H9 (cell line): ENCODE measurements at regions not wholly inside any gene's neighbourhood (a gene's known extent, or its start where the extent isn't known, plus 50 kb on each side); places are given as distances from the start of the nearest gene placed in this dataset.

Source experiments
- DNase-seq: peaks from one replicate; pipeline ENCODE4 v3.0.0-alpha.2; 2017
- H2AFZ ChIP-seq: one replicate; pipeline ENCODE4 v1.6.1; 2013; ENCODE audit warnings: mild to moderate bottlenecking, low read length, control low read depth, moderate library complexity
- H2AK5ac ChIP-seq: 2 replicates; pipeline ENCODE4 v1.6.1; 2013; ENCODE audit warnings: low read length, control low read depth, mixed read lengths; ENCODE audit not compliant: insufficient read length
- H2BK120ac ChIP-seq: one replicate; pipeline ENCODE4 v1.6.1; 2013; ENCODE audit warnings: low read depth, mild to moderate bottlenecking, low read length, control low read depth, inconsistent platforms; ENCODE audit not compliant: poor library complexity, severe bottlenecking
- H2BK12ac ChIP-seq: 2 replicates; pipeline ENCODE4 v1.6.1; 2013; ENCODE audit warnings: low read length, control low read depth, mixed read lengths, low read depth; ENCODE audit not compliant: insufficient read length
- H2BK15ac ChIP-seq: 2 replicates; pipeline ENCODE4 v1.6.1; 2013; ENCODE audit warnings: low read depth, low read length, control low read depth
- H2BK20ac ChIP-seq: one replicate; pipeline ENCODE4 v1.6.1; 2013; ENCODE audit warnings: low read depth, mild to moderate bottlenecking, low read length, control low read depth, inconsistent platforms; ENCODE audit not compliant: poor library complexity, severe bottlenecking
- H2BK5ac ChIP-seq: 2 replicates; pipeline ENCODE4 v1.6.1; 2013; ENCODE audit warnings: low read length, control low read depth, mixed read lengths; ENCODE audit not compliant: insufficient read length
- H3K14ac ChIP-seq: 2 replicates; pipeline ENCODE4 v1.6.1; 2013; ENCODE audit warnings: low read length, control low read depth; ENCODE audit not compliant: insufficient read depth
- H3K18ac ChIP-seq: 2 replicates; pipeline ENCODE4 v1.6.1; 2013; ENCODE audit warnings: low read depth, mild to moderate bottlenecking, mixed read lengths, low read length, control low read depth; ENCODE audit not compliant: insufficient read length
- H3K23ac ChIP-seq: 2 replicates; pipeline ENCODE4 v1.6.1; 2013; ENCODE audit warnings: low read length, control low read depth, mixed read lengths, low read depth; ENCODE audit not compliant: insufficient read length
- H3K23me2 ChIP-seq: 2 replicates; pipeline ENCODE4 v1.6.1; 2013; ENCODE audit warnings: low read depth, mild to moderate bottlenecking, mixed read lengths, low read length, control low read depth; ENCODE audit not compliant: insufficient read length, poor library complexity, severe bottlenecking
- H3K27ac ChIP-seq: 2 replicates; pipeline ENCODE4 v1.5.1; 2013; ENCODE audit warnings: low read length, control low read depth, mixed read lengths, low read depth; ENCODE audit not compliant: insufficient read length
- H3K27me3 ChIP-seq: 2 replicates; pipeline ENCODE4 v1.6.1; 2013; ENCODE audit warnings: low read length, control low read depth, inconsistent platforms; ENCODE audit not compliant: insufficient read depth
- H3K4ac ChIP-seq: 2 replicates; pipeline ENCODE4 v1.6.1; 2013; ENCODE audit warnings: low read depth, mild to moderate bottlenecking, control low read depth, inconsistent platforms, low read length, moderate library complexity
- H3K4me1 ChIP-seq: 2 replicates; pipeline ENCODE4 v1.6.1; 2013; ENCODE audit warnings: low read length, control low read depth, inconsistent platforms; ENCODE audit not compliant: insufficient read depth
- H3K4me2 ChIP-seq: 2 replicates; pipeline ENCODE4 v1.6.1; 2013; ENCODE audit warnings: low read length, control low read depth, mixed read lengths; ENCODE audit not compliant: insufficient read length, insufficient read depth
- H3K56ac ChIP-seq: 2 replicates; pipeline ENCODE4 v1.6.1; 2013; ENCODE audit warnings: low read depth, mild to moderate bottlenecking, mixed read lengths, low read length, control low read depth; ENCODE audit not compliant: insufficient read length
- H3K79me1 ChIP-seq: 2 replicates; pipeline ENCODE4 v1.6.1; 2013; ENCODE audit warnings: low read depth, mild to moderate bottlenecking, moderate library complexity, low read length, control low read depth, inconsistent platforms; ENCODE audit not compliant: insufficient read depth, poor library complexity, severe bottlenecking
- H3K79me2 ChIP-seq: 2 replicates; pipeline ENCODE4 v1.6.1; 2013; ENCODE audit warnings: low read length, control low read depth, inconsistent platforms; ENCODE audit not compliant: insufficient read depth
- H3K9ac ChIP-seq: 2 replicates; pipeline ENCODE4 v1.6.1; 2013; ENCODE audit warnings: low read length, control low read depth, mixed read lengths; ENCODE audit not compliant: insufficient read length; ENCODE audit errors: extremely low read depth
- H3K9me3 ChIP-seq: one replicate; pipeline ENCODE4 v1.6.1; 2013; ENCODE audit warnings: low read depth, low read length, inconsistent platforms; ENCODE audit not compliant: control insufficient read depth
- H3T11ph ChIP-seq: one replicate; pipeline ENCODE4 v1.6.1; 2013; ENCODE audit warnings: mild to moderate bottlenecking, low read length, control low read depth, inconsistent platforms
- H4K20me1 ChIP-seq: one replicate; pipeline ENCODE4 v1.6.1; 2013; ENCODE audit not compliant: control insufficient read depth, insufficient read length, insufficient read depth
- H4K5ac ChIP-seq: 2 replicates; pipeline ENCODE4 v1.6.1; 2013; ENCODE audit warnings: low read depth, mild to moderate bottlenecking, mixed read lengths, low read length, control low read depth; ENCODE audit not compliant: insufficient read length
- H4K8ac ChIP-seq: replicated peaks from 2 replicates; pipeline ENCODE4 v1.6.1; 2013; ENCODE audit warnings: low read length, control low read depth, mixed read lengths, low read depth; ENCODE audit not compliant: insufficient read length
- H4K91ac ChIP-seq: 2 replicates; pipeline ENCODE4 v1.6.1; 2013; ENCODE audit warnings: low read depth, mild to moderate bottlenecking, moderate library complexity, mixed read lengths, low read length, control low read depth; ENCODE audit not compliant: insufficient read length
- H3K27ac Mint-ChIP-seq, 3 experiments: 2 replicates in 2 of 3; 3 replicates in 1 of 3; pipeline ENCODE4 v1.8.0; 2020 to 2021; ENCODE audit warnings: mixed read lengths in 3 of 3, mild to moderate bottlenecking in 1 of 3, moderate library complexity in 1 of 3
- H3K27me3 Mint-ChIP-seq: 2 replicates; pipeline ENCODE4 v1.8.0; 2021; ENCODE audit warnings: low read depth, mild to moderate bottlenecking, moderate library complexity, mixed read lengths
- H3K36me3 Mint-ChIP-seq, 3 experiments: 2 replicates in 2 of 3; 3 replicates in 1 of 3; pipeline ENCODE4 v1.8.0; 2020 to 2021; ENCODE audit warnings: low read depth in 3 of 3, mixed read lengths in 3 of 3; ENCODE audit not compliant: insufficient read depth in 1 of 3
- H3K4me1 Mint-ChIP-seq, 2 experiments: 2 replicates each; pipeline ENCODE4 v1.8.0; 2020; ENCODE audit warnings: mixed read lengths in 2 of 2
- H3K4me3 Mint-ChIP-seq, 2 experiments: 2 replicates in 1 of 2; 3 replicates in 1 of 2; pipeline ENCODE4 v1.8.0; 2020 to 2021; ENCODE audit warnings: mild to moderate bottlenecking in 2 of 2, mixed read lengths in 2 of 2, moderate library complexity in 1 of 2
- H3K9me3 Mint-ChIP-seq, 2 experiments: 2 replicates in 1 of 2; 3 replicates in 1 of 2; pipeline ENCODE4 v1.8.0; 2020; ENCODE audit warnings: mild to moderate bottlenecking in 2 of 2, mixed read lengths in 2 of 2, moderate library complexity in 1 of 2
- WGBS: extraction: QIAGEN DNeasy Blood & Tissue Kit; methylation state at CpG from one replicate; pipeline ENCODE4 v1.1.7; 2013; ENCODE audit warnings: missing lambda C conversion rate, low lambda C conversion rate, mixed read lengths; ENCODE audit not compliant: insufficient read length; ENCODE audit errors: extremely low coverage; 5-methylcytosine and 5-hydroxymethylcytosine counted together
- TF ChIP-seq, protein P1 (sequence below): fragments of 200-600 bp; sonication (generic); conservative IDR thresholded peaks from 3 replicates; pipeline ENCODE4 v1.8.0; 2021; ENCODE audit warnings: antibody characterized with exemption, mild to moderate bottlenecking

GRCh38 chr2:195552581-195552980, 104.4 kb upstream of the SLC39A10 start:
- no peak overlapping the region for H2BK120ac ChIP-seq
- no peaks in the 10 kb centered on the region for H3K4me1 ChIP-seq
- H3K79me2 ChIP-seq, result no peaks in the 10 kb centered on the region
- no peaks in the 10 kb centered on the region for H3K27me3 ChIP-seq
- H4K20me1 ChIP-seq, result no peaks in the 10 kb centered on the region
- no peak overlapping the region for H2BK15ac ChIP-seq
- no CpG with 5 or more reads among the region's 1 CpG for WGBS
- no peaks in the 10 kb centered on the region for H3K9me3 ChIP-seq
- H3K23ac ChIP-seq, result no peak overlapping the region
- H4K5ac ChIP-seq, result no peak overlapping the region
- no peak overlapping the region for H3K27ac Mint-ChIP-seq
- no peaks in the 10 kb centered on the region for H3K79me1 ChIP-seq
- no peak overlapping the region for H2BK20ac ChIP-seq
- H3K4me3 Mint-ChIP-seq, result no peak overlapping the region
- H2BK5ac ChIP-seq, result no peak overlapping the region
- no peak overlapping the region for H3K18ac ChIP-seq
- H3K9ac ChIP-seq, result no peak overlapping the region
- no peaks in the 10 kb centered on the region; the same call in 1 of the 2 replicates for H3K27me3 Mint-ChIP-seq
- peaks cover 8 to 9% of the 10 kb centered on the region in 2 experiments; a peak in 4 of 5 replicates for H3K9me3 Mint-ChIP-seq
- H2BK12ac ChIP-seq, result no peak overlapping the region
- no peak overlapping the region for H4K8ac ChIP-seq
- H3K4me1 Mint-ChIP-seq, result no peaks in the 10 kb centered on the region
- no peak overlapping the region for H3K4me2 ChIP-seq
- no peak overlapping the region for H4K91ac ChIP-seq
- TF ChIP-seq, protein P1, sequence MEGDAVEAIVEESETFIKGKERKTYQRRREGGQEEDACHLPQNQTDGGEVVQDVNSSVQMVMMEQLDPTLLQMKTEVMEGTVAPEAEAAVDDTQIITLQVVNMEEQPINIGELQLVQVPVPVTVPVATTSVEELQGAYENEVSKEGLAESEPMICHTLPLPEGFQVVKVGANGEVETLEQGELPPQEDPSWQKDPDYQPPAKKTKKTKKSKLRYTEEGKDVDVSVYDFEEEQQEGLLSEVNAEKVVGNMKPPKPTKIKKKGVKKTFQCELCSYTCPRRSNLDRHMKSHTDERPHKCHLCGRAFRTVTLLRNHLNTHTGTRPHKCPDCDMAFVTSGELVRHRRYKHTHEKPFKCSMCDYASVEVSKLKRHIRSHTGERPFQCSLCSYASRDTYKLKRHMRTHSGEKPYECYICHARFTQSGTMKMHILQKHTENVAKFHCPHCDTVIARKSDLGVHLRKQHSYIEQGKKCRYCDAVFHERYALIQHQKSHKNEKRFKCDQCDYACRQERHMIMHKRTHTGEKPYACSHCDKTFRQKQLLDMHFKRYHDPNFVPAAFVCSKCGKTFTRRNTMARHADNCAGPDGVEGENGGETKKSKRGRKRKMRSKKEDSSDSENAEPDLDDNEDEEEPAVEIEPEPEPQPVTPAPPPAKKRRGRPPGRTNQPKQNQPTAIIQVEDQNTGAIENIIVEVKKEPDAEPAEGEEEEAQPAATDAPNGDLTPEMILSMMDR, result no peak
- no peak for DNase-seq
- H3K27ac ChIP-seq, result no peak overlapping the region
- H2AK5ac ChIP-seq, result no peak overlapping the region
- no peak overlapping the region for H3T11ph ChIP-seq
- H3K23me2 ChIP-seq, result no peaks in the 10 kb centered on the region
- H3K14ac ChIP-seq, result no peak overlapping the region
- no peak overlapping the region for H3K4ac ChIP-seq
- H3K36me3 Mint-ChIP-seq, result peaks cover 0 to 9% (median 3%) of the 10 kb centered on the region in 3 experiments; a peak in 4 of 7 replicates
- no peak overlapping the region for H2AFZ ChIP-seq
- H3K56ac ChIP-seq, result no peak overlapping the region
